Panc1 (cell line): ENCODE measurements at regions not wholly inside any gene's neighbourhood (a gene's known extent, or its start where the extent isn't known, plus 50 kb on each side); places are given as distances from the start of the nearest gene placed in this dataset.

ENCODE experiments used
- ATAC-seq: fragments of 200-7000 bp; cut with Tn5 transposase; 2 replicates; pipeline ENCODE4 v1.9.1; 2020; ENCODE audit warnings: mild to moderate bottlenecking, moderate library complexity
- BruUV-seq: library from RNA; stranded (reverse); fragments of 400-500 nt; replicated peaks from 2 replicates; lab custom pipeline; 2021; lab: Mats Ljungman, UMichigan
- CTCF ChIA-PET: fragments of 300-600 bp; sonication (Branson Sonifier 250); formaldehyde crosslinking; loops from one replicate; lab custom pipeline; 2022; ENCODE audit warnings: antibody characterized with exemption; lab: Charles Lee
- POLR2A ChIA-PET: fragments of 300-600 bp; sonication (Branson Sonifier 250); formaldehyde crosslinking; loops from one replicate; lab custom pipeline; 2022; ENCODE audit warnings: antibody characterized with exemption; lab: Charles Lee
- DNase-seq: peaks from one replicate; pipeline ENCODE4 v3.0.0-alpha.2; 2010; ENCODE audit warnings: low read depth, low spot score
- H3K27ac ChIP-seq: 2 replicates; pipeline ENCODE4 v1.5.1; 2011; ENCODE audit warnings: mild to moderate bottlenecking, low read length, inconsistent platforms
- H3K27me3 ChIP-seq: fragments of 200-500 bp; sonication (Bioruptor generic); 2 replicates; pipeline ENCODE4 v1.6.0; 2014; ENCODE audit warnings: low read length, inconsistent platforms; ENCODE audit not compliant: control insufficient read depth, insufficient read depth
- H3K36me3 ChIP-seq: fragments of 200-500 bp; sonication (Bioruptor generic); 2 replicates; pipeline ENCODE4 v1.5.1; 2014; ENCODE audit warnings: inconsistent platforms, mild to moderate bottlenecking, low read length, moderate library complexity; ENCODE audit not compliant: control insufficient read depth, insufficient read depth
- H3K4me1 ChIP-seq: 2 replicates; pipeline ENCODE4 v1.5.1; 2011; ENCODE audit warnings: inconsistent platforms, mild to moderate bottlenecking, low read length, moderate library complexity; ENCODE audit not compliant: control insufficient read depth, insufficient read depth
- H3K4me3 ChIP-seq, 2 experiments: 2 replicates each; pipeline ENCODE4 v1.5.1; 2011 to 2012; ENCODE audit warnings: low read depth in 2 of 2, low read length in 2 of 2, mild to moderate bottlenecking in 2 of 2, inconsistent platforms in 1 of 2, moderate library complexity in 1 of 2
- H3K9me3 ChIP-seq: fragments of 200-500 bp; sonication (Bioruptor generic); 2 replicates; pipeline ENCODE4 v1.5.1; 2014; ENCODE audit warnings: low read depth, mild to moderate bottlenecking, inconsistent platforms, low read length, moderate library complexity; ENCODE audit not compliant: control insufficient read depth, insufficient read depth
- POLR2AphosphoS5 ChIP-seq: IDR thresholded peaks from 2 replicates; pipeline ENCODE4 v1.6.1; 2012; ENCODE audit warnings: mild to moderate bottlenecking, low read depth, low read length, moderate library complexity
- SIN3A ChIP-seq: IDR thresholded peaks from 2 replicates; pipeline ENCODE4 v1.6.1; 2012; ENCODE audit warnings: low read depth, mild to moderate bottlenecking, low read length, moderate library complexity, borderline replicate concordance; ENCODE audit not compliant: insufficient read depth
- TCF7L2 ChIP-seq: IDR thresholded peaks from 2 replicates; pipeline ENCODE4 v1.6.1; 2011; ENCODE audit warnings: mild to moderate bottlenecking, low read depth, low read length, inconsistent platforms
- in situ Hi-C: cut with HindIII; loops from 2 replicates; pipeline ENCODE4 v1.10.0; 2016; ENCODE audit warnings: low sequenced_read_pairs, low pct_unique_long_range_greater_than_20kb
- intact Hi-C: fragments of 100-400 bp; cut with micrococcal nuclease; formaldehyde crosslinking; loops from one replicate; pipeline ENCODE4 v1.10.0; 2022; ENCODE audit not compliant: unreplicated experiment
- TF ChIP-seq, protein P1 (sequence below): fragments of 450-650 bp; IDR thresholded peaks from 2 replicates; pipeline ENCODE4 v1.5.1; 2017; ENCODE audit warnings: mild to moderate bottlenecking
- TF ChIP-seq, protein P2 (sequence below), 2 experiments: IDR thresholded peaks; 2 replicates each; pipeline ENCODE4 v1.6.1; 2011 to 2012; ENCODE audit warnings: low read depth in 2 of 2, control low read depth in 1 of 2, low read length in 1 of 2, mild to moderate bottlenecking in 1 of 2, moderate library complexity in 1 of 2; ENCODE audit not compliant: insufficient read depth in 1 of 2

DNA sequence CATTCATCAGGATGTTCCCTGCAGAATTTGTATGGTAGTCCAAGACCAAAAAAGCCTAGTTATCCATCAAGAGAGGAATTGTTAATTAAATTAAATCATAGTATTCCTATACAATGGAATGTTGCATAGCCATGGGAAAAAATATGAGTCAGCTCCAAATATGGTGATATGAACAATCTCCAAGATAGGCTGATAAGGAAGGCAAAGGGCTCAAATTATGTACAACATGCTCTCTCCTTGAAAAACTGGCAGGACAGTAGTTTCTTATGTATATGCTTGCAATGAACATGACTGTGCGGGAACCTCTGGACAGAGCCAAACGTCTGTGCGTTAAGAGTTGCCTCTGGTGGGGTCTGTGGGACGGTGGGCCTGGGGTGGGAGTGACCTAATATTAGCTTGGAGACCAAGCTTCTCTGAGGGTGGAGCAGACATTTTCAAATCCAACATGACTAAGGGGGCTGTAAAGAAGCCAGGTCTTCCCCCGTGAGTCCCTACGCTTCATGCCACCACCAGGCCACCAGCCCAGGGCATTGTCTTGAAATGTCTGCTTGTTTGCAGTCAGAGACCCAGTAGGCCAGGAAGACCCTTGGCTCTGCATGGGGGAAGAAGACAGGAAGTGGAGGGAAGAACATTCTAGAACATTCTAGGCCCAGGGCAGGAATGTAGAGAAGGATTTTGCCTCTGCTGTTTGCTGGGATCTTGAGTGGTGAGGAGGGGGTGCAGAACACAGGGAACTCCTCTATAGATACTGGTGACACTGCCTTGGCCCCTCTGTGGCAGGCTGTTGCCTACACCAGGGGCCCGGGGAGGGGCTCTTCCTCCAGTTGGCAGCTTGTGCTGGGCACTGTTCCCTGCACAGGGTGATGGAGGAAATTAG, 244.0 kb upstream of the HS6ST1 start:
- intact Hi-C loops: no loop called here
- no TSS peak for BruUV-seq
- TF ChIP-seq POLR2AphosphoS5: no peak
- TF ChIP-seq SIN3A: no peak
- TF ChIP-seq, protein P1, sequence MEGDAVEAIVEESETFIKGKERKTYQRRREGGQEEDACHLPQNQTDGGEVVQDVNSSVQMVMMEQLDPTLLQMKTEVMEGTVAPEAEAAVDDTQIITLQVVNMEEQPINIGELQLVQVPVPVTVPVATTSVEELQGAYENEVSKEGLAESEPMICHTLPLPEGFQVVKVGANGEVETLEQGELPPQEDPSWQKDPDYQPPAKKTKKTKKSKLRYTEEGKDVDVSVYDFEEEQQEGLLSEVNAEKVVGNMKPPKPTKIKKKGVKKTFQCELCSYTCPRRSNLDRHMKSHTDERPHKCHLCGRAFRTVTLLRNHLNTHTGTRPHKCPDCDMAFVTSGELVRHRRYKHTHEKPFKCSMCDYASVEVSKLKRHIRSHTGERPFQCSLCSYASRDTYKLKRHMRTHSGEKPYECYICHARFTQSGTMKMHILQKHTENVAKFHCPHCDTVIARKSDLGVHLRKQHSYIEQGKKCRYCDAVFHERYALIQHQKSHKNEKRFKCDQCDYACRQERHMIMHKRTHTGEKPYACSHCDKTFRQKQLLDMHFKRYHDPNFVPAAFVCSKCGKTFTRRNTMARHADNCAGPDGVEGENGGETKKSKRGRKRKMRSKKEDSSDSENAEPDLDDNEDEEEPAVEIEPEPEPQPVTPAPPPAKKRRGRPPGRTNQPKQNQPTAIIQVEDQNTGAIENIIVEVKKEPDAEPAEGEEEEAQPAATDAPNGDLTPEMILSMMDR: no peak
- TF ChIP-seq, protein P2, sequence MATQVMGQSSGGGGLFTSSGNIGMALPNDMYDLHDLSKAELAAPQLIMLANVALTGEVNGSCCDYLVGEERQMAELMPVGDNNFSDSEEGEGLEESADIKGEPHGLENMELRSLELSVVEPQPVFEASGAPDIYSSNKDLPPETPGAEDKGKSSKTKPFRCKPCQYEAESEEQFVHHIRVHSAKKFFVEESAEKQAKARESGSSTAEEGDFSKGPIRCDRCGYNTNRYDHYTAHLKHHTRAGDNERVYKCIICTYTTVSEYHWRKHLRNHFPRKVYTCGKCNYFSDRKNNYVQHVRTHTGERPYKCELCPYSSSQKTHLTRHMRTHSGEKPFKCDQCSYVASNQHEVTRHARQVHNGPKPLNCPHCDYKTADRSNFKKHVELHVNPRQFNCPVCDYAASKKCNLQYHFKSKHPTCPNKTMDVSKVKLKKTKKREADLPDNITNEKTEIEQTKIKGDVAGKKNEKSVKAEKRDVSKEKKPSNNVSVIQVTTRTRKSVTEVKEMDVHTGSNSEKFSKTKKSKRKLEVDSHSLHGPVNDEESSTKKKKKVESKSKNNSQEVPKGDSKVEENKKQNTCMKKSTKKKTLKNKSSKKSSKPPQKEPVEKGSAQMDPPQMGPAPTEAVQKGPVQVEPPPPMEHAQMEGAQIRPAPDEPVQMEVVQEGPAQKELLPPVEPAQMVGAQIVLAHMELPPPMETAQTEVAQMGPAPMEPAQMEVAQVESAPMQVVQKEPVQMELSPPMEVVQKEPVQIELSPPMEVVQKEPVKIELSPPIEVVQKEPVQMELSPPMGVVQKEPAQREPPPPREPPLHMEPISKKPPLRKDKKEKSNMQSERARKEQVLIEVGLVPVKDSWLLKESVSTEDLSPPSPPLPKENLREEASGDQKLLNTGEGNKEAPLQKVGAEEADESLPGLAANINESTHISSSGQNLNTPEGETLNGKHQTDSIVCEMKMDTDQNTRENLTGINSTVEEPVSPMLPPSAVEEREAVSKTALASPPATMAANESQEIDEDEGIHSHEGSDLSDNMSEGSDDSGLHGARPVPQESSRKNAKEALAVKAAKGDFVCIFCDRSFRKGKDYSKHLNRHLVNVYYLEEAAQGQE (IDR thresholded peaks at IDR 0.05; ENCODE audit: insufficient read depth in 1 of 2, low read depth in 2 of 2, low read length in 1 of 2): no peak
- TF ChIP-seq TCF7L2: no peak
- Histone ChIP-seq H3K9me3 (no peaks in the 10 kb centered on the region), H3K27ac (no peak overlapping the region), H3K27me3 (no peaks in the 10 kb centered on the region), H3K4me1 (no peaks in the 10 kb centered on the region), H3K36me3 (no peaks in the 10 kb centered on the region), H3K4me3 (no peak overlapping the region)
- in situ Hi-C loops: no loop called here
- DNase-seq (no peak), ATAC-seq (no peak)
- POLR2A ChIA-PET: no interaction called here
- CTCF ChIA-PET: no interaction called here

DNA sequence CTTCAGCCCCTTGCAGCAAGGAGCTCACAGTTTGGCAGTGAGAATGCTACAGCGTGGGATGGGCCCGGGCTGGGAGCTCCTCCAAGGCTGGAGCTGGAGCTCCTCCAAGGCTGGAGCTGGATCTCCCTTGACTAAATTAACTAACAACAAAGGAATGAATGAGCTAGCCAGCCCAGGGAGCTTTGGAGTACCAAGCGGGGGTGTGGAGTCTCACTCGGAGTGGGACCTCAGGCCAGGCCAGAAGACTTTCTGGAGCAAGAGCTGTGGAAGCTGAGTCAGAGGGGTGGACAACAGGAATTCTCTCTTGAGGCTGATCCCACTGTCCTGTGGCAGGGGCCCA, 244.7 kb upstream of the HS6ST1 start:
- no peak for DNase-seq
- TF ChIP-seq, protein P2 (IDR thresholded peaks at IDR 0.05; ENCODE audit: insufficient read depth in 1 of 2, low read depth in 2 of 2, low read length in 1 of 2): no peak
- TF ChIP-seq, protein P1: no peak
- TF ChIP-seq TCF7L2 (no peak), POLR2AphosphoS5 (no peak)
- H3K4me1 ChIP-seq: no peaks in the 10 kb centered on the region
- no peaks in the 10 kb centered on the region for H3K27me3 ChIP-seq
- H3K27ac ChIP-seq: no peak overlapping the region
- CTCF ChIA-PET: no interaction called here
- POLR2A ChIA-PET: no interaction called here
- H3K36me3 ChIP-seq: no peaks in the 10 kb centered on the region
- ATAC-seq: no peak
- BruUV-seq: no TSS peak
- H3K4me3 ChIP-seq: no peak overlapping the region
- intact Hi-C loops (no loop called here), in situ Hi-C loops (no loop called here)
- H3K9me3 ChIP-seq: no peaks in the 10 kb centered on the region
